ENCODE measurements at regions not wholly inside any gene's neighbourhood (a gene's known extent, or its start where the extent isn't known, plus 50 kb on each side); places are given as distances from the start of the nearest gene placed in this dataset.

- no peaks in the 10 kb centered on the region; the same call in 1 of the 2 replicates for H3K36me3 ChIP-seq (ENCODE audit: control insufficient read depth, insufficient read depth, low read length)
- TF ChIP-seq CTCF (IDR thresholded peaks at IDR 0.05; ENCODE audit: insufficient read depth, low read length, poor library complexity, severe bottlenecking), result no peak
- DNase-seq (ENCODE audit: extremely low read depth, insufficient read length), result no peak
- no peaks in the 10 kb centered on the region for H3K27me3 ChIP-seq (replicated peaks; ENCODE audit: control insufficient read depth, insufficient read depth, low read length)
- no peak overlapping the region for H3K4me3 ChIP-seq (replicated peaks; ENCODE audit: low read depth, low read length)
Measured at GRCh38 chr2:64204703-64205102, 60.5 kb upstream of the PELI1 start.

GRCh38 chr2:64205415-64205814, 61.2 kb upstream of the PELI1 start:
- H3K36me3 ChIP-seq (ENCODE audit: control insufficient read depth, insufficient read depth, low read length), result no peaks in the 10 kb centered on the region; the same call in 1 of the 2 replicates
- no peak for TF ChIP-seq CTCF (IDR thresholded peaks at IDR 0.05; ENCODE audit: insufficient read depth, low read length, poor library complexity, severe bottlenecking)
- H3K4me3 ChIP-seq (replicated peaks; ENCODE audit: low read depth, low read length), result no peak overlapping the region
- H3K27me3 ChIP-seq (replicated peaks; ENCODE audit: control insufficient read depth, insufficient read depth, low read length), result no peaks in the 10 kb centered on the region
- DNase-seq (ENCODE audit: extremely low read depth, insufficient read length), result no peak

- Histone ChIP-seq H3K4me3 (replicated peaks; ENCODE audit: low read depth, low read length) (no peak overlapping the region), H3K36me3 (ENCODE audit: control insufficient read depth, insufficient read depth, low read length) (no peaks in the 10 kb centered on the region; the same call in 1 of the 2 replicates), H3K27me3 (replicated peaks; ENCODE audit: control insufficient read depth, insufficient read depth, low read length) (no peaks in the 10 kb centered on the region)
- no peak for TF ChIP-seq CTCF (IDR thresholded peaks at IDR 0.05; ENCODE audit: insufficient read depth, low read length, poor library complexity, severe bottlenecking)
- no peak for DNase-seq (ENCODE audit: extremely low read depth, insufficient read length)
Measured at GRCh38 chr2:64207573-64207972, 63.4 kb upstream of the PELI1 start.

- no peaks in the 10 kb centered on the region; the same call in 1 of the 2 replicates for H3K36me3 ChIP-seq (ENCODE audit: control insufficient read depth, insufficient read depth, low read length)
- no peak for TF ChIP-seq CTCF (IDR thresholded peaks at IDR 0.05; ENCODE audit: insufficient read depth, low read length, poor library complexity, severe bottlenecking)
- H3K4me3 ChIP-seq (replicated peaks; ENCODE audit: low read depth, low read length), result no peak overlapping the region
- no peaks in the 10 kb centered on the region for H3K27me3 ChIP-seq (replicated peaks; ENCODE audit: control insufficient read depth, insufficient read depth, low read length)
- DNase-seq (ENCODE audit: extremely low read depth, insufficient read length), result no peak
Measured at GRCh38 chr2:64210816-64211215, 66.6 kb upstream of the PELI1 start.

- TF ChIP-seq CTCF (IDR thresholded peaks at IDR 0.05; ENCODE audit: insufficient read depth, low read length, poor library complexity, severe bottlenecking), result no peak
- Histone ChIP-seq H3K27me3 (replicated peaks; ENCODE audit: control insufficient read depth, insufficient read depth, low read length) (no peaks in the 10 kb centered on the region), H3K36me3 (ENCODE audit: control insufficient read depth, insufficient read depth, low read length) (no peaks in the 10 kb centered on the region; the same call in 1 of the 2 replicates), H3K4me3 (replicated peaks; ENCODE audit: low read depth, low read length) (no peak overlapping the region)
- no peak for DNase-seq (ENCODE audit: extremely low read depth, insufficient read length)
Measured at GRCh38 chr2:64211276-64211921, 67.2 kb upstream of the PELI1 start.

GRCh38 chr2:64212346-64212745, 68.1 kb upstream of the PELI1 start:
- no peak for DNase-seq (ENCODE audit: extremely low read depth, insufficient read length)
- H3K36me3 ChIP-seq (ENCODE audit: control insufficient read depth, insufficient read depth, low read length), result no peaks in the 10 kb centered on the region
- no peak for TF ChIP-seq CTCF (IDR thresholded peaks at IDR 0.05; ENCODE audit: insufficient read depth, low read length, poor library complexity, severe bottlenecking)
- no peaks in the 10 kb centered on the region for H3K27me3 ChIP-seq (replicated peaks; ENCODE audit: control insufficient read depth, insufficient read depth, low read length)
- no peak overlapping the region for H3K4me3 ChIP-seq (replicated peaks; ENCODE audit: low read depth, low read length)

Measured in GM06990 (cell line).